GM19240 (cell line): ENCODE measurements at regions not wholly inside any gene's neighbourhood (a gene's known extent, or its start where the extent isn't known, plus 50 kb on each side); places are given as distances from the start of the nearest gene placed in this dataset.
"Not testable (repeated sequence)": the region's sequence is repeated elsewhere in the genome, so short reads cannot be mapped to it uniquely, and the experiment has no call there.

ENCODE experiments used
- DNase-seq: peaks from one replicate; pipeline ENCODE4 v3.0.0; 2011; ENCODE audit warnings: low spot score; ENCODE audit not compliant: insufficient read length

DNA sequence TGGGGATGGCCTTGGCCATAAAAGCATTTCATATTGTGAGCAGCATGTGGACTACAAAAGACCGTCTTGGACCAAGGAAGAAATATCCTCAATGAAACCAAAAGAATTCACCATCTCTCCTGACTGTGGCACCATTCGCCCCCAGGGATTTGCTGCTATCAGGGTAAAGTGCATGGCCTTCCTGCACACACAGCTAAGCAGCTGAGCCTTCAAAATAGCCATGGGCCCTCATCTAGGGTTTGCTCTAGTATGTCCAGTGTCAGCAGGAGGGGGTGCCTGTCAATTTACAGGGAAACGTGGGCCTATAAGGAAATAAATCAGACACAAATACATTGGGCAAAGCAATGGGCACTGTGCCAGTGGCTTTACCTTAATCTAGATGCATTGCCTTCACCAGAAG lies 296.6 kb upstream of the NBPF12 start:
- DNase-seq: not testable (repeated sequence)

DNA sequence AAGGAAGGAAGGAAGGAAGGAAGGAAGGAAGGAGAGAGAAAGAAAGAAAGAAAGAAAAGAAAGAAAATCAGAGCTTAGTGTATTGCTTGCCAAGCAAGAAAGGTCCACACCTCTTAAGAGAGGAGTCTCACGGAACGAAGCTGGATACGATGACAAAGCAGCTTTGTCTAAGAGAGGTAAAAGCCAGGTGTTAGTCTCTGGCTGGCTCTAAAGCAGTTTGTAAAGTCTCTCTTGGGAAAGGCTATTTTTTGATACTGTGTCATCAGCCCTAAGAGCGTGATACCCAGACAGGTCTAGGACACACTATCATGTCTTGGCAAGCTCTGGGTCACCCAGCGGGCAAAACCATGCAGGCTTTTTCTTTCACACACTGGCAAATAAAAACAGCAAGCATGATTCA lies 297.5 kb upstream of the NBPF12 start:
- not testable (repeated sequence) for DNase-seq

DNA sequence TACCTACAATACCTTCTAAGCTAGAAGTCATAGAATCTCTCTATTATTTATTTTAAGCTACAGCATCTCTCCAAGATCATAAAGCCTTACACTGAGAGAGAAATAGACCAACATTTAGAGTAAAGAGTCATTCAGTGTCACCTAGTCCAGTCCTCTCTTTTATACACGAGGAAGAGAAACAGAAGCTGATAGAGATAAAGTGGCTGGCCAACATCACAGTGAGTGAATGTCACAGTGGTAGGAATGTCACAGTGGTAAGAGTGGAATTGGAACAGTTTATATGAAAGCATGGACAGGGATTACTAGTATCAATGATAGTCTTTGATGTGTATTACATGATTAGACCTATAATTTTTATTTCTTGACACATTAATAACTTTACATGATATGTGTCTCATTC lies 307.8 kb upstream of the NBPF12 start:
- DNase-seq: not testable (repeated sequence)

DNA sequence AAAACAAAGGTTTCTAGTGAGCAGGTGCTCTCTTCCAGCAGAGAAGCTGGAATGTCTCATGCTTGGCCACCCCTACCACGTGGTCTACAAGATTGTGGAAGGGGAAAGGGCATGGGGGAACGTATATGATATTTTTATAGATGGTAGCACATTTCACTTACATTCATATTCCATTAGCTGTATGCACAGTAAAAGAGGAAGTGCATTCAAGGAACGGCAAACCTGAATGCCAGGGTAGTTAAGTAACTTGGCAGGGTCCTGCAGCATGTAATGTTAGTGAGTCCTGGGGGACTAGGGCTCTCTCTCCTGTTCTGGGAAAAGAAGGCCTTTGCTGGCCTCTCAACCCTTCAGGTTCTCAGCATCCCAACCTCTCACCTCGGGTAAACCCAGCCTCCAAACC lies 319.5 kb upstream of the NBPF12 start:
- not testable (repeated sequence) for DNase-seq

DNA sequence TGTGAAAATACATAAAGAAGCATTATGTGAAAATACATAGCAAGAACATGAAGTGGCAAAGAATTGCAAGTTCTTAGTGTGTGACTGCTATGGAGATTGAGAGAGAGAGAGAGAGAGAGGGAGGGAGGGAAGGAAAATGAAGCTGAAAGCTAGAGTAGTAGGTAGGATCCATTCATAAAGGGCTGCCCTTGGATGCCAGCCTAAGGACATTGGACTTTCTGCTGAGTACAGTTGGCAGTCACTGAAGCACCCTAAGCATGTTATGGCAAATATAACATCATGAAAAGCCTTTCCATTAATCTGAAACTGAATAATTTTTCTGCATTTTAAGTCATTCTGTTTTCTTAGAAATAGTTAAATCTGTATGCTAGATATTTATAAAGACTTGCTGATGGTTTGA lies 333.4 kb upstream of the NBPF12 start:
- DNase-seq: not testable (repeated sequence)

DNA sequence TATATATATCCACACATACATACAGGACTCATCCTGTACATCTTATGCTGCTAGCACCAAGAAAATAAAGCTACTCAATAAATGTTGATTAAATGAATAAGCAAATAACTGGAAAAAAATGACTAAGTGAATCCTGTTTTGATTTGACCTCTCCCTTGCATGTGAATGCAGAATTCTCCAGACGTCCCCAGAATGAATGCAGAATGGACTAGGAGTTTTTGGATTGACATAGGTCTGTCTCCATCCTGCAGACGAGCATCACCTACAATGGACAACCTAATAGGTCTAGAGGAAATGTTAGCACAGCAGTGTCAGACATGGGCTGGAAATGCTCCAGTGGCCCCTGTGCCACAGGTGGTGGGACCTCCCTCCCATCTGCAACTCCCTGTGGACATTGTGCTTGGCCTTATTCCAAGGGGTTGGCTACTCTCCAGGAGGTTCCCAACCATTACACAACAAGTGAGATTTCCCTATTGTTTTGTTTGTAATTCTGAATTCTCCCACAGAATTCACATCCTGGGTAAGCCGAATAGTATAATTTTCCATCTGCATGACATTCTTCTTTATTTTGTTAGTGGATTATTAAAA lies 337.3 kb upstream of the NBPF12 start:
- DNase-seq: not testable (repeated sequence)

DNA sequence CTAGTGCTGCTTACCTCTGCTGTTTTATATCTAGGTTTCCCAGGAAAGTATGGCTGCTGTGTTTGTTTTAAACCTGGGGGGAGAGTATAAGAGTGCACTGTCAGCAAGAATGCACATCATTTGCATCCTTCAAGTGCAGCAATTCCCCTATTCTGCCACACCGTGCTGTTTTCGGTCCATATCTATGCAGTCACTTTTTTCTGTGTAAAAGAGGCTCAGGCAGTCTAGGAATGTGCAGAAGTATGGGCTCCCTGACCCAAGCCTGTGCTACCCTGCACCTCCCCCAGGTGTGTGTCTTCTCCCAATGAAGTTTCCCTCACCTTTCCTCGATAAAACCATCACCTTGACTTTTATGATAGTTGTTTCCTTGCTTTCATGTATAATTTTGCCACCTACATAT lies 338.2 kb upstream of the NBPF12 start:
- DNase-seq: not testable (repeated sequence)

DNA sequence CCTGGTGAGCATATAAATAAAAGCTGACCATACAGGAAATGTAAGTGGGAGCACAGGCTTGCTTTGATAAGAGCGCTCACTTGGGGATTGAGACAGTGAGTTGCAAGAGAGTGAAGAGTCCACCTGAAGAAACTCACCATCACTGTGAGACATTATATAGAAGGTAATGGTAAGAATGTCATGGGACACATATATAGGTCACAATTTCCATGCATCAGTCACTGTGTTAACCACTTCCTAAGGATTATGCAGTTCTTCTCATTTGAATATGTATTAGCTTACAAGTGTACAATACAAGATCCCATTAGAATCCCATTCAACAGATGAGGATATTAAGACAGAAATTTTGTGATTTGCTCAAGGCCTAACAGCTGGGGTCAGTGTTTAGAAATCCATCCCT lies 352.4 kb upstream of the NOTCH2NLA start:
- not testable (repeated sequence) for DNase-seq

DNA sequence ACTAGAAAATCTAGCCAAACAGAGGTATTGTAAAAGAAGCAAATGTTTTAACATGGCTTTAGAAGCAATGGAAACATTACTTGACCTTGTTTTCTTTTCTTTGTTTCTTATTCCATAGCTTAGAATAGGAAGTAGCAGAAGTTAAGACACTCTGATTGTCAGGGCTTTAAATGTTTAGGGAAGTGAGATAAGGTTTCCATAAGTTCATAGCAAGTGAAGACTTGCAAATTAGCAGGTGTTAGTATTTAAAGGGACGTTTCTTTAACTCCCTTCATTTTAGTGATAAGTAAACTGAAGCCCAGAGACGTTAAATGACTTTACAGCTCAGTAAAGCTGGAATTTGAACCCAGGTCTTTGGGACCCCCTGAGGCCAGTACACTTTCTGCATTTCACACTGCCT lies 338.7 kb upstream of the NOTCH2NLA start:
- not testable (repeated sequence) for DNase-seq

DNA sequence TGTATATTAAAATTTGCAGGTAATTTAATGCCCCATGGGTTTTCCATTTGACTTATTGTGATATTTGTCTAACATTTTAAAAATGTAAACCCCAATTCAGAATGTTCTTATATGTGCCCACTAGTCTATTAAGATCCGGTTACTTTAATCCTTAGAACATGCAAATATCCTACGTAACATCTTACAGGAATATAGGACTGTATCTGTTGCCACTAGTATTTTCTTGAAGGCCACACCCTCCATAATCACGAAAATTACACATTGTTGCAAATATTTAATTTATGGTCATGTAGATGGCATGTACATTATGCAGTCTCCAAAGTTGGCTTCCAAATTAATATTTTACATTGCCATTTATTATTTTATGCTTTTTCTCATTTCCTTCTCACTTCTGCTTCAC lies 329.2 kb upstream of the NOTCH2NLA start:
- DNase-seq: not testable (repeated sequence)

DNA sequence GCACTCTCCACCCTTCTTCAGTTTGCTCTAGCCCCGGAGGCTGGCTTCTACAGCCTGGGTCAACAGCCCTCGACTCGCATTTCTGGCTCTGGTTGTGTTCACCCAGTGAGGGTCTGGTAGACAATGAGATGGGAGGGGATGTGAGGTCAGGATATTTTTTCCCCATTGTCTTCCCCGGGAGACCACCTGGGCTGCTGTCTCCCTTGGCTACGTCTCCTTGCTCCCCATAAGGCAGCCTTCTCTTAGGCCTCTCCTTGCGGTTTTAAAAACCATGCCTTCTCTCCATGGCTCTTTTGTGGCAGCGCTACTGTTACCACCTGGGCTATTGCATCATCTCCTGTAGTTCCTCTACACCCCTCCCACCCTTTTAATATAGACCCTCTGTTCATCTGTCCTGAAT lies 327.6 kb upstream of the NOTCH2NLA start:
- DNase-seq: not testable (repeated sequence)

DNA sequence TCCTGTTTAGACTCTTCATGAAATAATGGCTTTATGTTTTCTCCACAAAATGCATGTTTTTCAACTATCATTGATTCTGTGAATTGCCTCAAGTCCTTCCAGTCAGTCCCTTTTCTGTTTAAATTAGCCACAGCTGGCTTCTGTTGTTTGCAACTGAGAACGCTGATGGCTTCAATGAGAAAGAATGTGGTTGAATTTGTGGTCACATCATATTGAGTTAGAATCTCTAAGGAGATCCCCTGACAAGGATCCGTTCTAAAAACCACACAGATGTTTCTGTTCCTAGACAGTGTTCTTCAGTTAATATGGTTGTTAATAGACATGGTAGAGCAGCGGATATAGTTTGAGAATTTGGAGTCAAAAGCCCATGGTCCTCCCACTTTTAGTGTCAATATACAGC lies 323.6 kb upstream of the NOTCH2NLA start:
- not testable (repeated sequence) for DNase-seq

DNA sequence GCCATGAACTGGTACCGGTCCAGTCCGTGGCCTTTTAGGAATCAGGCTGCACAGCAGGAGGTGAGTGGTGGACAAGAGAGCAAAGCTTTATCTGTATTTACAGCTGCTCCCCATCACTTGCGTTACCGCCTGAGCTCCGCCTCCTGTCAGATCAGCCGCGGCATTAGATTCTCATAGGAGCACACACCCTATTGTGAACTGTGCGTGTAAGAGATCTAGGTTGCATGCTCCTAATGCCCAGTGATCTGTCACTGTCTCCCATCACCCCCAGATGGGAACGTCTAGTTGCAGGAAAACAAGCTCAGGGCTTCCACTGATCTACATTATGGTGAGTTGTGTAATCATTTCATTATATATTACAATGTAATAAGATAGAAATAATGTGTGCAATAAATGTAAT lies 319.9 kb upstream of the NOTCH2NLA start:
- not testable (repeated sequence) for DNase-seq

DNA sequence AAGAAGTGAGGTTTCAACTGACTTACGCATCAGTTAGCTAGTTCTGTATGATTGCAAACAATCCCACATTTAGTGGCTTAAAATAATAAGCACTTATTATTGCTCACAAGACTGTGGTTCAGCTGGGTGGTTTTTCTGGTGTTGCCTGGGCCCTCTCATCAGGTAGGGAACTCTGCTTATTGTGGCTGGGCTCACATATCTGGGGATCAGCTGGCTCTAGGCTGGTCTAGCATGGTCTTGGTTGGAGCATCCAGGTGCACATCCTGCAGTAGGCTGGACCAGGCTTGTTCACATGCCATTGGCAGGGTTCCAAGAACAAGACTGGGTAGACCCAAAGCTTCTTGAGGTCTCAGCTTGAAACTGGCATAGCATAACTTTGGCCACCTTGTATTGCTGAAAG lies 317.4 kb upstream of the NOTCH2NLA start:
- DNase-seq: not testable (repeated sequence)

DNA sequence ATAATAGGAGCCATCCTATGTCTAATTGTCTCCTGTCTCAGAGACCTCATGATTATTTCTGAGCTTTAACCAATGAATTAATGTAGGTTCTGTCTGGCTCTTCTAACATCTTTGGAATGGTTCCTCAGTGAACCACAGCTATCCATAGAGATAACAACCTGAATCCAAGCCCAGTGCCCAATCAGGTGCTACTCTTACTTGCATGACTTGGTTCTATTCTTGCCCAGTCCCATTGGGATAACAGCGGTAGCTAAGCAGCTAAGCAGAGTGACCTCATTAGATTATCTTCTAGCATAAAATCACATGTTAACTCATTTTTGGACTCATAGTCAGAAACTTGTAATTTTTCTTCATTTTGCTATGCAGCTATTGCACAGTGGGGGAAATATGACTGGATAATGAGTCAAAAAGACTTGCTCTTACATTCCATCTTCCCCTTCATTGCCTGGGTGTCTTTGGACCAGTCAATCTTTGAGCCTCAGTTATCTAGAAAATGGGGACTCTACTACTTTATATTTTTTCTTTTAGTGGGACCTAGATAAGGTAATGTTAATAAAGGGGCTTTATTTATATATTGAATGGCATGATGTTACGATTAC lies 309.1 kb upstream of the NOTCH2NLA start:
- not testable (repeated sequence) for DNase-seq

DNA sequence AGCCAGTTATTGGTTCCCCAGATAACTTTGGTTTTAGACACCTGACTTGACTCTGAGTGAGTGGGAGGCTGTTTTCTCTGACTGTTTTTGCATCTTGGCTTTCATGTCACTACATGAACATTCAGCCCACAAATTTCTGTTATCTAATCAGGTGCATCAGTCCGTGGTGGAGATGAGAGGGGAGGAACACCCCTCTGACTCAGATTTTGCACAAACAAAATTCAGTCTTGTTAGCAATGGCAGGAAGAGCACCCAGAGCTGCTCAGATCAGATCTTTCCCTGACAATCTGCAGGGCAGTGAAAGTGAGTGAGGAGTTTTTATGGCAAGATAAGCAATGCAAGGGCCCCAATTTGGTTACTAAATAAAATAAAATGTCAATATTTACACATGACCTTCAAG lies 307.2 kb upstream of the NOTCH2NLA start:
- DNase-seq: not testable (repeated sequence)

DNA sequence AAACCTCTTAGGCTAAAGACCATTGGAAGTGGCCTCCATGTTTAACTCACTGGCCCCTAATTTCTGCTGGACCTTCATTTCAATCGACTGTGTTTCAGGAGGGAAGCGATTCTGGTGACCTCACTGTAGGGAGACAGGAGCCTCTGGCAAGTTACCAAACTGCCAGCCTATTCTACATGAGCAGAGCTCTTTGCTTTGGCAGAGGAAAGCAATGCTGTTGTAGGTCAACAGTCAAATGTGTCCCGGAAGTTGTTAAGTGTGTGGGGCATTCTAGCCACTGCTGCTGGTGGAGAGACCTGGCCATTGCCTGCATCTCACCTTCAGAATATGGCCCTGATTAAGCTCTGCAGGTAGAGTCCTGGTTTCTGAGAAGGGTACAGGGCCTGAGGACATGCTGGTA lies 306.8 kb upstream of the NOTCH2NLA start:
- not testable (repeated sequence) for DNase-seq

DNA sequence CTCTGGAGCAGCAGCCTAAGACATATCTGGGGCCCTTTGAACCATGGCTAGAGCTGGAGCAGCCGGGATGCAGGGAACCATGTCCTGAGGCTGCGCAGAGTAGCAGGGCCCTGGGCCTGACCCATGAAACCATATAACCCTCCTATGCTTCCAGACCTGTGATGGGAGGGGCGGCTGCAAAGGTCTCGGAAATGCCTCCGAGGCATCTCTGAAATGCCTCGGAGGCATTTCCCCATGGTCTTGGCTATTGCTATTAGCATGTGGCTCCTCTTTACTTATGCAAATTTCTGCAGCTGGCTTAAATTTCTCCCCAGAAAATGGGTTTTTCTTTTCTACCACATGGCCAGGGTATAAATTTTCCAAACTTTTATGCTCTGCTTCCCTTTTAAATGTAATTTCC lies 302.1 kb upstream of the NOTCH2NLA start:
- DNase-seq: not testable (repeated sequence)

DNA sequence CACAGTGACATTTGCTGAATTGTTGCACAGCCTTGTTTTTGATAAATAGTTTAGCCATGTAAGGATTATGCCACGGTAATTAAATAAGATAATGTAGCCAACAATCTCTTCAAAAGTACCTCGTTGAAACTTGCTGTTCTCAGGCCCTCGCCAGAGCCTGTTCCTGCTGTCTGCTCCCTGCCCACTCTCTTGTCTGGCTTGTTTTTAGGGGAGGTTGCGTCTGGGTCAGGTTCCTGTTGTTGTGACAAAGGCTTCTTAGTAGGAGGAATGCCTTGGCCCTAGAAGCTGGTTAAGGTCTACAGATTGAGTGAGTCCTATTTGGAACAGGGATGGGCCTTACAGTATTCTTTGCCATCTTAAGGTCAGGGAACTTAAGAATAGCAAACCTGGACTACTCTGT lies 294.0 kb upstream of the NOTCH2NLA start:
- DNase-seq: not testable (repeated sequence)

DNA sequence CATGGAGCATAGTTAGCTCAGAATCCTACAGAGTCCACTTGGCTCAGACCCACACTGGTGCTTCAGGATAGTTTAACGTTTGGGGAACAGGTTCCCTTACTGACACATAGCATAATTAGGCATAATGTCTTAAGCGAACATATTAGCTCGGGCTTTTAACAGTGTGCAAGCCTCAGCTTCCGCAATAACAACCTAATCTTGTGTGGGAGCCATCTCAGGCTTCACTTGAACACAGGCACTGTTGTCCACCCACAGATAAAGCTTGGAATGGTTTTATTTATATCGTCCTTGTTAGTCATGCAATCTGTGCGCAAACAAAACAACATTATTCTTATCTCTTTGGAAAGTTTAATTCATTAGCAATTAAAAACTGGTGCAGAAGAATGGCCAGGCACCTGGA lies 293.5 kb upstream of the NOTCH2NLA start:
- DNase-seq: not testable (repeated sequence)

DNA sequence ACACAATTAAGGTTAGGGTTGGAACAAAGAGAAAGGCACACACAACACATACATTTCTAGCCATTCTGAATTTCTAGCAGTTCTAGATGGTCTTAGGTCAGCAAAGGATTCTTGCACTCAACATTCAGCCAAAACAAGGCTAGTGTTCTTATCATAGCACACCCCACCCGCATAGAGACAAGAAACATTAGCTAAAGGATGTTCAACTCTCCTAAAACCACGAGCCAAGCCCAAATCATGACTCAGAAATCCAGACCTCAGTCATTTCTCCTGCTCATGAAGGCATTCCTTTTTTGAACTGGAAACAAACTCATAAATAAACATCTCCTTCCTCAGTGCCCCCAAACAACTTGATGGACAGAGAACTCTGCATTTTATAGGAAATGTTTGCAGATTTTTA lies 293.0 kb upstream of the NOTCH2NLA start:
- DNase-seq: not testable (repeated sequence)

DNA sequence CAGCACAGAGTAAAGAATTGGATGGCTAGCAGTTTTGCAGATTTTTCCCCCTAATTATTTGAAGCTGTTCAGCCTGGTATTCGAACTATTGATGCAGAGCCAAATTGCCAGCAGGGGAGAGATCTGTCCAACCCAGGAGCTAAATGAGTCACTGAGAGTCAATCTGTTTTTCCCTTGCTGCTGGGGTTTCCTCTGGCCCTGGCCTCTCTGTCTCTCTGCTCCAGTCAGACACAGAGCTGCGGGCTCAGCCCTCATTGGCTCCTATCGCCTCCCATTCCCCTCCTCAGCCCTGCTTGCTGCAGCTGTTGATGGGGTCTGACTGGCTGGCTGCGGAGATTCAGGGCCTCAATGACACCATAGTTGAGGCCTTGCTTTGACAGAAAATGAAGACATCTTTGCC lies 284.9 kb upstream of the NOTCH2NLA start:
- not testable (repeated sequence) for DNase-seq

DNA sequence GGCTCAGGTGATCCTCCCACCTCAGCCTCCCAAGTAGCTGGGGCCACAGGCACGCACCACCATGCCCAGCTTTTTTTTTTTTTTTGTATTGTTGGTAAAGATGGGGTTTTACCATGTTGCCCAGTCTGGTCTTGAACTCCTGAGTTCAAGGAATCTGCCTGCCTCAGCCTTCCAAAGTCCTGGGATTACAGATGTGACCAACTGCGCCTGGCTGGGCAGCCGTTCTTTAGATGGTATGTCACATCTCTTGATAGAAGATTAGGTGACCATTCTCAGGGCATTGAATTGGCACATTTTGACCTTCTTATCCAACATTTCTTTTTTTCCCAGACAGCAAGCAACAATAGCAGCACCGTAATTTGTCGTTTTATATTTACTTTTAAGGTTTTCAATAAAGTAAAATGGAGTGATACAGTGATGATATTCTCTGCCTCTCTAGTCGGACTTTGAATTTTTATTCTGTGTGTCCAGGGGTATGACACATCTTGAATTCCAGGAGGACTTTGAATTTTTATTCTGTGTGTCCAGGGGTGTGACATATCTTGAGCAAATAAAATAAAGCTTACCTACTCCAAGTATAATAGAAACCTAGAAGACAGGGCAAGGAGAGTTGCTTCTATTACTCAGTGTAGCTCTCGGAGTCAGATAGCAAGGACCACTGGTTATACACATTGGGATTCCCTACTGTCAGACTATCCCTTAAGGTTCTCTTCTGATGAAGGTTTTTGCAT lies 282.4 kb upstream of the NOTCH2NLA start:
- not testable (repeated sequence) for DNase-seq
